ENCODE measurements at regions not wholly inside any gene's neighbourhood (a gene's known extent, or its start where the extent isn't known, plus 50 kb on each side); places are given as distances from the start of the nearest gene placed in this dataset.

- TF ChIP-seq POLR2A (IDR thresholded peaks at IDR 0.05), result no peak
- TF ChIP-seq CTCF (IDR thresholded peaks at IDR 0.05), result no peak
- no peak for DNase-seq
- H3K27ac ChIP-seq, result no peak overlapping the region
- no peaks in the 10 kb centered on the region for H3K9me3 ChIP-seq
- no peaks in the 10 kb centered on the region for H3K4me1 ChIP-seq
- no peak overlapping the region for H3K4me3 ChIP-seq
- no peaks in the 10 kb centered on the region for H3K27me3 ChIP-seq
- no peaks in the 10 kb centered on the region for H3K36me3 ChIP-seq
Observed at GRCh38 chr2:6535572-6535971, 330.1 kb downstream of the CMPK2 start.

- H3K4me3 ChIP-seq, result no peak overlapping the region
- no peak overlapping the region for H3K27ac ChIP-seq
- no peaks in the 10 kb centered on the region for H3K27me3 ChIP-seq
- no peaks in the 10 kb centered on the region for H3K9me3 ChIP-seq
- no peaks in the 10 kb centered on the region for H3K36me3 ChIP-seq
- TF ChIP-seq CTCF (IDR thresholded peaks at IDR 0.05) (no peak), POLR2A (IDR thresholded peaks at IDR 0.05) (no peak)
- no peaks in the 10 kb centered on the region for H3K4me1 ChIP-seq
- no peak for DNase-seq
Observed at GRCh38 chr2:6538607-6539006, 327.1 kb downstream of the CMPK2 start.

GRCh38 chr2:6545336-6545735 is 320.4 kb downstream of the CMPK2 start:
- TF ChIP-seq CTCF (IDR thresholded peaks at IDR 0.05) (no peak), POLR2A (IDR thresholded peaks at IDR 0.05) (no peak)
- Histone ChIP-seq H3K4me1 (no peaks in the 10 kb centered on the region), H3K9me3 (no peaks in the 10 kb centered on the region), H3K27ac (no peak overlapping the region), H3K27me3 (no peaks in the 10 kb centered on the region), H3K4me3 (no peak overlapping the region), H3K36me3 (no peaks in the 10 kb centered on the region)
- no peak for DNase-seq

- no peaks in the 10 kb centered on the region for H3K27me3 ChIP-seq
- DNase-seq, result no peak
- no peaks in the 10 kb centered on the region for H3K36me3 ChIP-seq
- H3K4me3 ChIP-seq, result no peak overlapping the region
- no peaks in the 10 kb centered on the region for H3K4me1 ChIP-seq
- TF ChIP-seq POLR2A (IDR thresholded peaks at IDR 0.05), result no peak
- TF ChIP-seq CTCF (IDR thresholded peaks at IDR 0.05), result no peak
- H3K9me3 ChIP-seq, result no peaks in the 10 kb centered on the region
- no peak overlapping the region for H3K27ac ChIP-seq
Observed at GRCh38 chr2:6545795-6546194, 319.9 kb downstream of the CMPK2 start.

GRCh38 chr2:6554466-6554865 is 311.2 kb downstream of the CMPK2 start:
- Histone ChIP-seq H3K4me3 (no peak overlapping the region), H3K4me1 (no peaks in the 10 kb centered on the region), H3K27ac (no peak overlapping the region), H3K36me3 (no peaks in the 10 kb centered on the region), H3K9me3 (no peaks in the 10 kb centered on the region), H3K27me3 (no peaks in the 10 kb centered on the region)
- TF ChIP-seq CTCF (IDR thresholded peaks at IDR 0.05) (no peak), POLR2A (IDR thresholded peaks at IDR 0.05) (no peak)
- no peak for DNase-seq

- Histone ChIP-seq H3K9me3 (no peaks in the 10 kb centered on the region), H3K36me3 (no peaks in the 10 kb centered on the region), H3K27ac (no peak overlapping the region), H3K27me3 (no peaks in the 10 kb centered on the region), H3K4me3 (no peak overlapping the region), H3K4me1 (no peaks in the 10 kb centered on the region)
- TF ChIP-seq CTCF (IDR thresholded peaks at IDR 0.05), result no peak
- no peak for TF ChIP-seq POLR2A (IDR thresholded peaks at IDR 0.05)
- no peak for DNase-seq
Observed at GRCh38 chr2:6556755-6557154, 309.0 kb downstream of the CMPK2 start.

Measured in Peyer's patch (tissue), 4 donors.